ENCODE measurements at regions not wholly inside any gene's neighbourhood (a gene's known extent, or its start where the extent isn't known, plus 50 kb on each side); places are given as distances from the start of the nearest gene placed in this dataset.

GRCh38 chr6:156438350-156438923 lies 338.7 kb upstream of the ARID1B start:
- TF ChIP-seq, protein P1, sequence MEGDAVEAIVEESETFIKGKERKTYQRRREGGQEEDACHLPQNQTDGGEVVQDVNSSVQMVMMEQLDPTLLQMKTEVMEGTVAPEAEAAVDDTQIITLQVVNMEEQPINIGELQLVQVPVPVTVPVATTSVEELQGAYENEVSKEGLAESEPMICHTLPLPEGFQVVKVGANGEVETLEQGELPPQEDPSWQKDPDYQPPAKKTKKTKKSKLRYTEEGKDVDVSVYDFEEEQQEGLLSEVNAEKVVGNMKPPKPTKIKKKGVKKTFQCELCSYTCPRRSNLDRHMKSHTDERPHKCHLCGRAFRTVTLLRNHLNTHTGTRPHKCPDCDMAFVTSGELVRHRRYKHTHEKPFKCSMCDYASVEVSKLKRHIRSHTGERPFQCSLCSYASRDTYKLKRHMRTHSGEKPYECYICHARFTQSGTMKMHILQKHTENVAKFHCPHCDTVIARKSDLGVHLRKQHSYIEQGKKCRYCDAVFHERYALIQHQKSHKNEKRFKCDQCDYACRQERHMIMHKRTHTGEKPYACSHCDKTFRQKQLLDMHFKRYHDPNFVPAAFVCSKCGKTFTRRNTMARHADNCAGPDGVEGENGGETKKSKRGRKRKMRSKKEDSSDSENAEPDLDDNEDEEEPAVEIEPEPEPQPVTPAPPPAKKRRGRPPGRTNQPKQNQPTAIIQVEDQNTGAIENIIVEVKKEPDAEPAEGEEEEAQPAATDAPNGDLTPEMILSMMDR (conservative IDR thresholded peaks at IDR 0.05 in 1 of 2, IDR thresholded peaks at IDR 0.05 in 1 of 2; ENCODE audit: extremely low read depth in 1 of 2, insufficient read depth in 1 of 2, low read depth in 1 of 2, low read length in 2 of 2): no peak
- TF ChIP-seq EZH2 (IDR thresholded peaks at IDR 0.05; ENCODE audit: borderline replicate concordance, low read length): no peak

Measured in mammary epithelial cell (primary cell).